Trophoblast cell (in vitro differentiated cells and primary cell): ENCODE measurements at regions not wholly inside any gene's neighbourhood (a gene's known extent, or its start where the extent isn't known, plus 50 kb on each side); places are given as distances from the start of the nearest gene placed in this dataset.

Experiments used
- DNase-seq, 2 donors: peaks; one replicate each; pipeline ENCODE4 v3.0.0-alpha.2; 2016
- H2AFZ ChIP-seq: 2 replicates; pipeline ENCODE4 v1.6.1; 2013; ENCODE audit warnings: low read length, moderate library complexity, mild to moderate bottlenecking; ENCODE audit not compliant: insufficient read depth, poor library complexity
- H2AK5ac ChIP-seq: 2 replicates; pipeline ENCODE4 v1.6.1; 2013; ENCODE audit warnings: mild to moderate bottlenecking, low read length
- H2BK120ac ChIP-seq: 2 replicates; pipeline ENCODE4 v1.6.1; 2013; ENCODE audit warnings: low read length, mild to moderate bottlenecking, moderate library complexity; ENCODE audit not compliant: insufficient read depth, poor library complexity
- H2BK12ac ChIP-seq: 2 replicates; pipeline ENCODE4 v1.6.1; 2013; ENCODE audit warnings: mild to moderate bottlenecking, low read length, moderate library complexity
- H2BK5ac ChIP-seq: 2 replicates; pipeline ENCODE4 v1.6.1; 2013; ENCODE audit warnings: low read length, low read depth, moderate library complexity, mild to moderate bottlenecking; ENCODE audit not compliant: poor library complexity
- H3K14ac ChIP-seq: 2 replicates; pipeline ENCODE4 v1.6.1; 2013; ENCODE audit warnings: mild to moderate bottlenecking, low read length
- H3K18ac ChIP-seq: 2 replicates; pipeline ENCODE4 v1.6.1; 2013; ENCODE audit warnings: mild to moderate bottlenecking, low read length
- H3K23ac ChIP-seq: 2 replicates; pipeline ENCODE4 v1.6.1; 2013; ENCODE audit warnings: low read length
- H3K27ac ChIP-seq: 2 replicates; pipeline ENCODE4 v1.5.1; 2013; ENCODE audit warnings: low read depth, mild to moderate bottlenecking, inconsistent platforms, low read length, moderate library complexity
- H3K27me3 ChIP-seq: 2 replicates; pipeline ENCODE4 v1.6.1; 2013; ENCODE audit warnings: inconsistent platforms, mild to moderate bottlenecking, low read length, moderate library complexity; ENCODE audit not compliant: insufficient read depth
- H3K36me3 ChIP-seq, 2 experiments: 1 replicate in 1 of 2; 2 replicates in 1 of 2; pipeline ENCODE4 v1.6.1; 2013; ENCODE audit warnings: low read length in 2 of 2, mild to moderate bottlenecking in 2 of 2, moderate library complexity in 1 of 2; ENCODE audit not compliant: insufficient read depth in 2 of 2, control insufficient read depth in 1 of 2
- H3K4ac ChIP-seq: 2 replicates; pipeline ENCODE4 v1.6.1; 2013; ENCODE audit warnings: low read depth, mild to moderate bottlenecking, low read length, moderate library complexity
- H3K4me1 ChIP-seq, 2 experiments: 1 replicate in 1 of 2; 2 replicates in 1 of 2; pipeline ENCODE4 v1.6.1; 2013; ENCODE audit warnings: low read length in 2 of 2, mild to moderate bottlenecking in 2 of 2, moderate library complexity in 1 of 2; ENCODE audit not compliant: insufficient read depth in 2 of 2, control insufficient read depth in 1 of 2
- H3K4me2 ChIP-seq: 2 replicates; pipeline ENCODE4 v1.6.1; 2013; ENCODE audit warnings: inconsistent platforms, mild to moderate bottlenecking, low read length, moderate library complexity
- H3K4me3 ChIP-seq: 2 replicates; pipeline ENCODE4 v1.5.1; 2013; ENCODE audit warnings: mild to moderate bottlenecking, low read depth, low read length, inconsistent platforms
- H3K79me1 ChIP-seq: one replicate; pipeline ENCODE4 v1.6.1; 2013; ENCODE audit warnings: low read length
- H3K79me2 ChIP-seq: 2 replicates; pipeline ENCODE4 v1.6.1; 2013; ENCODE audit warnings: low read length, mild to moderate bottlenecking; ENCODE audit not compliant: control insufficient read depth, insufficient read depth, poor library complexity
- H3K9ac ChIP-seq: 2 replicates; pipeline ENCODE4 v1.6.1; 2013; ENCODE audit warnings: mild to moderate bottlenecking, low read length
- H3K9me3 ChIP-seq: 2 replicates; pipeline ENCODE4 v1.6.1; 2013; ENCODE audit warnings: low read depth, mild to moderate bottlenecking, control low read depth, inconsistent platforms, low read length; ENCODE audit not compliant: insufficient read depth
- H4K12ac ChIP-seq: 2 replicates; pipeline ENCODE4 v1.6.1; 2013; ENCODE audit warnings: low read depth, mild to moderate bottlenecking, low read length, moderate library complexity
- H4K8ac ChIP-seq: 2 replicates; pipeline ENCODE4 v1.6.1; 2013; ENCODE audit warnings: low read depth, mild to moderate bottlenecking, low read length, moderate library complexity
- H4K91ac ChIP-seq: one replicate; pipeline ENCODE4 v1.6.1; 2013; ENCODE audit warnings: low read depth, mild to moderate bottlenecking, low read length, moderate library complexity
- WGBS: extraction: QIAGEN DNeasy Blood & Tissue Kit; methylation state at CpG from one replicate; pipeline ENCODE4 v1.1.7; 2013; ENCODE audit warnings: missing lambda C conversion rate; ENCODE audit not compliant: insufficient read length, insufficient coverage; ENCODE audit errors: extremely low coverage; 5-methylcytosine and 5-hydroxymethylcytosine counted together

GRCh38 chr17:34456121-34456520 lies 93.1 kb upstream of the CCL1 start:
- no peak overlapping the region for H3K4ac ChIP-seq
- H3K4me2 ChIP-seq = no peak overlapping the region
- no peaks in the 10 kb centered on the region for H3K9me3 ChIP-seq
- no peaks in the 10 kb centered on the region for H3K27me3 ChIP-seq
- H3K14ac ChIP-seq = no peak overlapping the region
- H2AFZ ChIP-seq = no peak overlapping the region
- WGBS = no CpG with 5 or more reads among the region's 2 CpGs
- no peak for DNase-seq
- no peak overlapping the region for H4K8ac ChIP-seq
- no peak overlapping the region for H3K18ac ChIP-seq
- H3K27ac ChIP-seq = no peak overlapping the region
- H3K36me3 ChIP-seq = no peaks in the 10 kb centered on the region
- H3K4me1 ChIP-seq = no peaks in the 10 kb centered on the region
- no peak overlapping the region for H2BK120ac ChIP-seq
- H3K23ac ChIP-seq = no peak overlapping the region
- no peak overlapping the region for H2BK12ac ChIP-seq
- H3K4me3 ChIP-seq = no peak overlapping the region
- no peaks in the 10 kb centered on the region for H3K79me2 ChIP-seq
- no peak overlapping the region for H3K9ac ChIP-seq
- no peaks in the 10 kb centered on the region for H3K79me1 ChIP-seq
- H4K12ac ChIP-seq = no peak overlapping the region
- H2AK5ac ChIP-seq = no peak overlapping the region
- no peak overlapping the region for H2BK5ac ChIP-seq
- no peak overlapping the region for H4K91ac ChIP-seq

- Histone ChIP-seq H2BK5ac (no peak overlapping the region), H4K91ac (no peak overlapping the region), H3K23ac (no peak overlapping the region), H3K4me1 (no peaks in the 10 kb centered on the region), H3K27ac (no peak overlapping the region), H4K8ac (no peak overlapping the region), H3K4me2 (no peak overlapping the region), H2AK5ac (no peak overlapping the region), H3K9me3 (no peaks in the 10 kb centered on the region), H3K18ac (no peak overlapping the region), H3K9ac (no peak overlapping the region), H3K79me1 (no peaks in the 10 kb centered on the region), H3K4me3 (no peak overlapping the region), H4K12ac (no peak overlapping the region), H3K79me2 (no peaks in the 10 kb centered on the region), H2BK120ac (no peak overlapping the region), H2AFZ (no peak overlapping the region), H3K14ac (no peak overlapping the region), H3K4ac (no peak overlapping the region), H2BK12ac (no peak overlapping the region), H3K27me3 (no peaks in the 10 kb centered on the region), H3K36me3 (no peaks in the 10 kb centered on the region)
- no peak for DNase-seq
- no CpG with 5 or more reads among the region's 2 CpGs for WGBS
Observed at GRCh38 chr17:34452769-34453168, 89.7 kb upstream of the CCL1 start.

GRCh38 chr17:34451313-34451712 lies 88.3 kb upstream of the CCL1 start:
- no peak overlapping the region for H4K12ac ChIP-seq
- no peak overlapping the region for H2AK5ac ChIP-seq
- no peak overlapping the region for H4K91ac ChIP-seq
- no peaks in the 10 kb centered on the region for H3K4me1 ChIP-seq
- no peaks in the 10 kb centered on the region for H3K79me2 ChIP-seq
- no peak overlapping the region for H3K9ac ChIP-seq
- no peak overlapping the region for H3K4ac ChIP-seq
- H3K4me3 ChIP-seq = no peak overlapping the region
- no peak overlapping the region for H3K18ac ChIP-seq
- H2BK120ac ChIP-seq = no peak overlapping the region
- H3K14ac ChIP-seq = no peak overlapping the region
- H4K8ac ChIP-seq = no peak overlapping the region
- no peak overlapping the region for H2BK5ac ChIP-seq
- H3K23ac ChIP-seq = no peak overlapping the region
- no peak overlapping the region for H3K27ac ChIP-seq
- H3K9me3 ChIP-seq = no peaks in the 10 kb centered on the region
- no peak overlapping the region for H2AFZ ChIP-seq
- no peaks in the 10 kb centered on the region for H3K36me3 ChIP-seq
- no peak overlapping the region for H2BK12ac ChIP-seq
- no peak for DNase-seq
- no peaks in the 10 kb centered on the region for H3K79me1 ChIP-seq
- H3K4me2 ChIP-seq = no peak overlapping the region
- H3K27me3 ChIP-seq = no peaks in the 10 kb centered on the region
- no CpG with 5 or more reads among the region's 2 CpGs for whole genome bisulfite sequencing

GRCh38 chr17:34447406-34447805 lies 84.4 kb upstream of the CCL1 start:
- Histone ChIP-seq H4K8ac (no peak overlapping the region), H3K4ac (no peak overlapping the region), H3K4me3 (no peak overlapping the region), H3K79me1 (no peaks in the 10 kb centered on the region), H4K91ac (no peak overlapping the region), H3K9ac (no peak overlapping the region), H2BK12ac (no peak overlapping the region), H3K36me3 (no peaks in the 10 kb centered on the region), H4K12ac (no peak overlapping the region), H3K27ac (no peak overlapping the region), H3K4me1 (no peaks in the 10 kb centered on the region), H2BK120ac (no peak overlapping the region), H3K79me2 (no peaks in the 10 kb centered on the region), H2AK5ac (no peak overlapping the region), H3K14ac (no peak overlapping the region), H3K18ac (no peak overlapping the region), H2BK5ac (no peak overlapping the region), H3K4me2 (no peak overlapping the region), H2AFZ (no peak overlapping the region), H3K27me3 (no peaks in the 10 kb centered on the region), H3K23ac (no peak overlapping the region), H3K9me3 (no peaks in the 10 kb centered on the region)
- no peak for DNase-seq
- WGBS = no CpG with 5 or more reads among the region's 3 CpGs
